PC-3 (cell line): ENCODE measurements at regions not wholly inside any gene's neighbourhood (a gene's known extent, or its start where the extent isn't known, plus 50 kb on each side); places are given as distances from the start of the nearest gene placed in this dataset.

ENCODE experiments used
- CTCF ChIP-seq: fragments of 300-600 bp; sonication (generic); conservative IDR thresholded peaks from 2 replicates; pipeline ENCODE4 v1.5.1; 2017; ENCODE audit warnings: antibody characterized with exemption, low read depth, mild to moderate bottlenecking, low read length
- EZH2 ChIP-seq: fragments of 300-600 bp; sonication (generic); IDR thresholded peaks from one replicate; pipeline ENCODE4 v1.6.1; 2017; ENCODE audit warnings: antibody characterized with exemption, mild to moderate bottlenecking, low read length; ENCODE audit not compliant: unreplicated experiment
- EZH2phosphoT487 ChIP-seq: fragments of 300-600 bp; sonication (generic); IDR thresholded peaks from 2 replicates; pipeline ENCODE4 v1.6.1; 2018; ENCODE audit warnings: mild to moderate bottlenecking, antibody characterized with exemption, low read length, borderline replicate concordance

DNA sequence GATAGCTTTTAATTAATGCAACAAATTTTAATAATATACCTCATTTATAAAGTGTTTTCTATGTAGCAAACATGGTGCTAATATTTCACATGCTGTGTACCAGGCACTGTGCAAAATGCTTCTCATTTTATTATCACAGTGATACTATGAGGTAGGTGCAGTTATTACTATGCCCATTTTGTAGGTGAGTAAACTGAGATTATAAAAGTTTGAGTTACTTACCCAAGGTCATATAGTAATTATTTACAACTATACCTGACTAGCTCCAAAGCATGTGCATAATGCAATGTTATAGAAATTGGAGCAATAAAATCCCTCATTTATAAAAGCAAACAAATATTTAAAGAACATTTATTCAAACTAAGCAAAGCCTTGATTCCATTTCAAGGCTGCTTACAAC is 54.5 kb upstream of the DCBLD2 start:
- TF ChIP-seq CTCF, result no peak
- no peak for TF ChIP-seq EZH2
- TF ChIP-seq EZH2phosphoT487, result no peak
